CD8-positive, alpha-beta memory T cell (primary cell): ENCODE measurements at regions not wholly inside any gene's neighbourhood (a gene's known extent, or its start where the extent isn't known, plus 50 kb on each side); places are given as distances from the start of the nearest gene placed in this dataset.

Source experiments
- CTCF ChIA-PET: fragments of 350-600 bp; sonication (Branson Sonifier 250); formaldehyde crosslinking; loops from one replicate; lab custom pipeline; 2021; ENCODE audit warnings: antibody characterized with exemption; lab: Charles Lee
- POLR2A ChIA-PET: fragments of 350-600 bp; sonication (Branson Sonifier 250); formaldehyde crosslinking; loops from one replicate; lab custom pipeline; 2021; ENCODE audit warnings: antibody characterized with exemption; lab: Charles Lee
- DNase-seq, 5 donors: peaks; one replicate each; pipeline versions ENCODE4 v3.0.0 to v3.0.0-alpha.2; 2020 to 2022; ENCODE audit warnings: mixed read lengths in 1 of 5
- H3K27ac ChIP-seq: one replicate; pipeline ENCODE4 v1.7.0; 2013; ENCODE audit warnings: low read depth, mild to moderate bottlenecking, low read length, moderate library complexity
- H3K27me3 ChIP-seq: 2 replicates; pipeline ENCODE4 v1.7.0; 2013; ENCODE audit warnings: low read length, mild to moderate bottlenecking; ENCODE audit not compliant: insufficient read depth, poor library complexity, severe bottlenecking
- H3K36me3 ChIP-seq: 2 replicates; pipeline ENCODE4 v1.7.0; 2013; ENCODE audit warnings: mild to moderate bottlenecking, low read length, moderate library complexity; ENCODE audit not compliant: insufficient read depth
- H3K4me1 ChIP-seq: 2 replicates; pipeline ENCODE4 v1.7.0; 2013; ENCODE audit warnings: mild to moderate bottlenecking, low read length, moderate library complexity; ENCODE audit not compliant: insufficient read depth
- H3K4me3 ChIP-seq: 2 replicates; pipeline ENCODE4 v1.7.0; 2013; ENCODE audit warnings: mild to moderate bottlenecking, low read length
- H3K9me3 ChIP-seq: 2 replicates; pipeline ENCODE4 v1.7.0; 2013; ENCODE audit warnings: mild to moderate bottlenecking, low read length
- H3K27ac Mint-ChIP-seq, 8 donors: one replicate each; pipeline ENCODE4 v1.8.0; 2020 to 2021; ENCODE audit warnings: mixed read lengths in 8 of 8, mild to moderate bottlenecking in 6 of 8, inconsistent platforms in 3 of 8, moderate library complexity in 3 of 8
- H3K27me3 Mint-ChIP-seq, 2 donors: one replicate each; pipeline ENCODE4 v1.8.0; 2020 to 2021; ENCODE audit warnings: mixed read lengths in 2 of 2, mild to moderate bottlenecking in 1 of 2, moderate library complexity in 1 of 2
- H3K36me3 Mint-ChIP-seq, 3 donors: one replicate each; pipeline ENCODE4 v1.8.0; 2020 to 2021; ENCODE audit warnings: mixed read lengths in 3 of 3, inconsistent platforms in 1 of 3, mild to moderate bottlenecking in 1 of 3
- H3K4me1 Mint-ChIP-seq, 3 donors: one replicate each; pipeline ENCODE4 v1.8.0; 2020 to 2021; ENCODE audit warnings: mixed read lengths in 3 of 3, inconsistent platforms in 1 of 3, mild to moderate bottlenecking in 1 of 3
- H3K4me3 Mint-ChIP-seq, 7 donors: one replicate each; pipeline ENCODE4 v1.8.0; 2020 to 2021; ENCODE audit warnings: mixed read lengths in 7 of 7, mild to moderate bottlenecking in 6 of 7, moderate library complexity in 4 of 7, inconsistent platforms in 2 of 7
- H3K9me3 Mint-ChIP-seq, 5 donors: one replicate each; pipeline ENCODE4 v1.8.0; 2020 to 2022; ENCODE audit warnings: mixed read lengths in 5 of 5, mild to moderate bottlenecking in 3 of 5, moderate library complexity in 2 of 5, inconsistent platforms in 1 of 5

DNA sequence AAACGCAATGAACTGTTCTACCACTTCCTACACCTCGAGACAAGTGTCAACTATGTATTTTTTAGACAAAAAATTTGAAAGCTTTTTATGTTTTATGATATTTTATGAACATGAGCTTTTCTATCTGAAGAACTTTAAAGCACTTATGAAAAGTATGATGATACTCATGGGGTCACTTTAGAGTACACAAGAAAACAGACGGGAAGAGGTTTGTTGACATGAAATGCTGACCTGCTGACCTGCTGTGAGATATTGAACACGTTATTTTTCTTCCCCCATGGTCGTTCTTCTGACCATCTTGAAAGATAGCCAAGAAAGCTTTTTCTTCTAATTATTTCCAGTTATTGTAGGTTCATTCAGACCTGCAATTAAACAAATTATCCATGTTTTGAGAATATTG lies 63.1 kb downstream of the PLEKHG1 start:
- Mint-ChIP-seq H3K9me3 (no peaks in the 10 kb centered on the region), H3K4me1 (peaks cover 3 to 16% (median 8%) of the 10 kb centered on the region in 3 donors), H3K27me3 (no peaks in the 10 kb centered on the region), H3K36me3 (no peaks in the 10 kb centered on the region), H3K4me3 (no peak overlapping the region), H3K27ac (no peak overlapping the region)
- Histone ChIP-seq H3K4me3 (no peak overlapping the region), H3K4me1 (no peaks in the 10 kb centered on the region), H3K36me3 (no peaks in the 10 kb centered on the region), H3K27me3 (no peaks in the 10 kb centered on the region), H3K27ac (no peak overlapping the region), H3K9me3 (no peaks in the 10 kb centered on the region)
- POLR2A ChIA-PET = no interaction called here
- CTCF ChIA-PET = no interaction called here
- no peak for DNase-seq

DNA sequence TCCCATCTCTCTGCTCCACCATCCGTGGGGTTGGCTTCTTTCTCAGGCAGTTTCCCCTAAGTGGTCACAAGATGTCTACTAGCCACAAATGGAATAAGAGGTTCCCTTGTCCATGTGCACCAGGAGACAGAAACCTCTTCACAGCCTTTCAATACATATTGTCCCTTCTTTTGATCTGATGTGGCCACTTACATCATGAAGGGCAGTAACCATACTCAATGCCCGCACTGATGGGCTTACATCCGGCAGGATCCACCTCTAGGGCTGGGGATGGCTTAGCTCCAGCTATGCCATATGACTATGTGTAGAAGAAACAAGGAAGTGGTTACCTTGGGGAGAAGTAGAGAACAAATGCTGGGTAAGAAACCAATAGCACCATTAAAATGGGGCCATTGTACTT lies 64.4 kb downstream of the PLEKHG1 start:
- CTCF ChIA-PET = no interaction called here
- Mint-ChIP-seq H3K9me3 (no peaks in the 10 kb centered on the region), H3K4me1 (peaks cover 3 to 27% (median 15%) of the 10 kb centered on the region in 3 donors), H3K27ac (no peak overlapping the region), H3K36me3 (no peaks in the 10 kb centered on the region), H3K4me3 (no peak overlapping the region), H3K27me3 (no peaks in the 10 kb centered on the region)
- DNase-seq = no peak
- POLR2A ChIA-PET = no interaction called here
- no peaks in the 10 kb centered on the region for H3K4me1 ChIP-seq
- no peaks in the 10 kb centered on the region for H3K36me3 ChIP-seq
- H3K4me3 ChIP-seq = no peak overlapping the region
- H3K27me3 ChIP-seq = no peaks in the 10 kb centered on the region
- H3K9me3 ChIP-seq = no peaks in the 10 kb centered on the region
- H3K27ac ChIP-seq = no peak overlapping the region

DNA sequence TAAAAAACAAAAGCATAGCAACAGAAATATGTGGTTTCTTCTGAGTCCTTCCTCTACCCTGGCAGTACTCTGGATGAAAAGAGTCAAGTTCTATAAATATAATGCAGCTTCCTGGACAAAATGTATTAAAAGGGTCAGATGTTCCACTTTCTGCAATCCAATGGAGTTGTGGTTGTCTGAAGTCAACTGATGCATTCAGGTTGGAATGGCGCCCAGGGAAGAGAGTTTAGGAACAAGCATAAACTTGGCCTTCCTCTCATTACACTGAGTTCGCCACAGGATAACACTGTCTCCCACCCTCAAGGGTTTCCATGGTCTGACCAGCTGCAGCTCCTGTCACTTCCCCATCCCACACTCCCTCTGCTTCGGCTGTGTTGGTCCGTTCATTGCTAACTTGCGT lies 66.4 kb downstream of the PLEKHG1 start:
- H3K4me3 ChIP-seq = no peak overlapping the region
- ChIA-PET CTCF (interaction anchor here (1.5 kb wide), 1 partner anchor 20 kb away, joined by 3 read pairs; no protein-coding TSS in a partner anchor), POLR2A (no interaction called here)
- Mint-ChIP-seq H3K9me3 (no peaks in the 10 kb centered on the region), H3K27me3 (no peaks in the 10 kb centered on the region), H3K4me1 (peaks cover 3 to 27% (median 15%) of the 10 kb centered on the region in 3 donors), H3K27ac (no peak overlapping the region), H3K4me3 (no peak overlapping the region), H3K36me3 (no peaks in the 10 kb centered on the region)
- H3K36me3 ChIP-seq = no peaks in the 10 kb centered on the region
- H3K9me3 ChIP-seq = no peaks in the 10 kb centered on the region
- no peak for DNase-seq
- H3K27ac ChIP-seq = no peak overlapping the region
- H3K4me1 ChIP-seq = no peaks in the 10 kb centered on the region
- no peaks in the 10 kb centered on the region for H3K27me3 ChIP-seq

DNA sequence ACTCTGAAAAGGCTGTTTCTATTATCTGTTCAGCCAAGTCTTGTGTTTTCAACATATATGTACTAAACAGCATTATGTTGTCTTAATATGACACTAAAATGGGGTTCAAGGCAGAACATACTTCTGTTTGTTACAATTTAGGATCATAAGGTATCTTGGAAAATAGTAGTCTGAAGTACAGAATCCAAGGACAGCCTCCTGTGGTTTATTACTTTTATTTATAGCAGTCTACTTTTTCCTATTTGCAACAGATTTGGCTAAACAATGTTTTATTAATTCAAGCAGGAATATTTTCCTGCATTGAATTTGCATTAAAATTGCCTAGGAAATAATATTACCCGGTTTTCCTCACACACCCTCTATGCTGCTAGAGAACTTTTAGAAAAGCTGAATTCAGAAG lies 67.7 kb downstream of the PLEKHG1 start:
- no peak for DNase-seq
- Histone ChIP-seq H3K4me1 (no peaks in the 10 kb centered on the region), H3K27me3 (no peaks in the 10 kb centered on the region), H3K27ac (no peak overlapping the region), H3K9me3 (no peaks in the 10 kb centered on the region), H3K36me3 (no peaks in the 10 kb centered on the region), H3K4me3 (no peak overlapping the region)
- Mint-ChIP-seq H3K9me3 (no peaks in the 10 kb centered on the region), H3K36me3 (no peaks in the 10 kb centered on the region), H3K4me3 (peak overlapping the region in 1 of 7 donors; percentile 75), H3K27ac (peak overlapping the region in 2 of 8 donors; percentile 3 to 54), H3K27me3 (no peaks in the 10 kb centered on the region), H3K4me1 (peaks cover 3 to 27% (median 15%) of the 10 kb centered on the region in 3 donors)
- ChIA-PET POLR2A (no interaction called here), CTCF (interaction anchor here (1.5 kb wide), 1 partner anchor 19 kb away, joined by 3 read pairs; no protein-coding TSS in a partner anchor)

DNA sequence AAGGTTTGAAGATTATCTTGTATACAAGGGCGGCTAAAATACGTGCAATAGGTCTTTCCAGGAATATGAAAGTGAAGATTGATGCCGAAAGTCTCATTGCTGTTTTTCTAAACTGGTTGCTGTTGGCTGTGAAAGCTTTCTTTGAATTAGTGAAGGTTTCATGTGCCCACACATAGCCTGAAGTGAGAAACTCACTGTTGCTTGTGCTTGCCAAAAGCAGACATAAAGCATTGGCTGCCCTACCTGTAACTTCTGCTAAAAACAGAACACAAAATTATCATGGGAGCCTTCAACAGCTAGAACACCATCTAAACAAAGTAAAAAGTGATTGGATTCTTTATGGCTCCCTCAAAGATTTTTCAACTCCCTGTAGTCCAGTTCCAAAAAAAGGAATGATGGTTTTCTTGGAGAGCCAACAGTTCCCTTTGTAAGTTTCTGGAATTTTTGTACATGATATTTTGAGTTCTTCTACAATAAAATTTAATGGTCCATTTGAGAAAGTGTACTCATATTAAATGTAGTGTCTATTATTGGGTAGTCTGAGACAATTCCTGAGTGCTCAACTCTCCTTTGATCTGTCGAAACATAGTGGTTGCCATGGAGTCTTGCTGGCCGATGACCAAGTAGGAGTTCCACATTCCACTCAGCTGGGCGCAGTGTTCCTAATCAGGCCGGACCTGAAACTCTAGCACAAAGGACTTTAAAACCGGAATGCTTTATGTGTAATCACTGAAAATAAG lies 68.5 kb downstream of the PLEKHG1 start:
- no peaks in the 10 kb centered on the region for H3K9me3 Mint-ChIP-seq
- H3K36me3 ChIP-seq = no peaks in the 10 kb centered on the region
- ChIA-PET POLR2A (no interaction called here), CTCF (no interaction called here)
- H3K4me1 Mint-ChIP-seq = peaks cover 3 to 27% (median 15%) of the 10 kb centered on the region in 3 donors
- H3K9me3 ChIP-seq = no peaks in the 10 kb centered on the region
- H3K27ac ChIP-seq = no peak overlapping the region
- H3K27ac Mint-ChIP-seq = peak overlapping the region in 2 of 8 donors; percentile 5 to 54
- no peaks in the 10 kb centered on the region for H3K27me3 ChIP-seq
- no peaks in the 10 kb centered on the region for H3K27me3 Mint-ChIP-seq
- H3K36me3 Mint-ChIP-seq = no peaks in the 10 kb centered on the region
- peak overlapping the region in 2 of 7 donors; percentile 18 to 75 for H3K4me3 Mint-ChIP-seq
- no peak overlapping the region for H3K4me3 ChIP-seq
- no peak for DNase-seq
- H3K4me1 ChIP-seq = no peaks in the 10 kb centered on the region

DNA sequence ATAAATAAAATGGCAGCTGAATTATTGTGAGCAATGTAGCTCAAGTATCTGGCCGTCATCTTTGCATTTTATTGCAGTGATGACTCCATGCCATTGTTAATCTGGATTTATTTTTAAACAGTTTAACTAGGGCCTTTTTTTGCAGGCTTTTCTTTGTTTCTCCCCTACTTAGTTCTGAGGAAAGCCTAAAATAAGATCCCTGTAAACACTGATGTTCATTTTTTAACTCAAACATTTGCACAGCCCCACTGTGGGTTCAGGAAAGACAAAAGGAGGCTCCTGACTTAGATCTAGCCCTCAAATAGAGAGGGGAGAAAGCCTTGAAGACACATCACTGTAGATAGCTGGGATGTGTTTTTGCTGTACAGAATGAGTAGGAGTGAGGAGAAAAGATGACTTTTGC lies 69.2 kb downstream of the PLEKHG1 start:
- Histone ChIP-seq H3K9me3 (no peaks in the 10 kb centered on the region), H3K27me3 (no peaks in the 10 kb centered on the region), H3K27ac (no peak overlapping the region), H3K4me1 (no peaks in the 10 kb centered on the region), H3K36me3 (no peaks in the 10 kb centered on the region), H3K4me3 (no peak overlapping the region)
- ChIA-PET CTCF (no interaction called here), POLR2A (no interaction called here)
- Mint-ChIP-seq H3K27me3 (no peaks in the 10 kb centered on the region), H3K4me3 (no peak overlapping the region), H3K27ac (no peak overlapping the region), H3K36me3 (no peaks in the 10 kb centered on the region), H3K9me3 (no peaks in the 10 kb centered on the region), H3K4me1 (peaks cover 3 to 29% (median 15%) of the 10 kb centered on the region in 3 donors)
- no peak for DNase-seq

DNA sequence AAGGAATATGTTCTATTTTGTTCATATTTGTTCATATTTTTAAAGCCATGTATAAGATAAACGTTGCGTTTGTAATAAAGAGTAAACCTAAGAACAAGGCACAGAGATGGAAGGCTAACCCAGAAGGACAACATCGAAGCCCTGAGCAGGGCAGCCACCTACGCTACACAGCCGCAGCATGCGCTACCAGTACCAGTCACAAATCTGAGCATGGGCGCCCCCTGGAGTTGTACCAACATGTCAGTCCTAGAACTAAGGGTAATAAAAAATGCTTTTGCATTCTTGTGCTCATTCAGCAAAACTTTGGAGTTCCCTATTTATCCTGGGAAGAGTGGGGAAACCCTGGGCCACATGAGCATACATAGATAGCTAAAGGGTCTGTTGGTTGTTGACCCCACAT lies 70.6 kb downstream of the PLEKHG1 start:
- H3K4me1 ChIP-seq = no peaks in the 10 kb centered on the region
- no peaks in the 10 kb centered on the region for H3K9me3 ChIP-seq
- CTCF ChIA-PET = no interaction called here
- H3K4me3 Mint-ChIP-seq = no peak overlapping the region
- no peak for DNase-seq
- peaks cover 3 to 33% (median 16%) of the 10 kb centered on the region in 3 donors for H3K4me1 Mint-ChIP-seq
- POLR2A ChIA-PET = no interaction called here
- H3K4me3 ChIP-seq = no peak overlapping the region
- H3K27ac Mint-ChIP-seq = no peak overlapping the region
- no peaks in the 10 kb centered on the region for H3K27me3 ChIP-seq
- H3K36me3 ChIP-seq = no peaks in the 10 kb centered on the region
- H3K9me3 Mint-ChIP-seq = no peaks in the 10 kb centered on the region
- H3K36me3 Mint-ChIP-seq = no peaks in the 10 kb centered on the region
- H3K27me3 Mint-ChIP-seq = no peaks in the 10 kb centered on the region
- H3K27ac ChIP-seq = no peak overlapping the region

DNA sequence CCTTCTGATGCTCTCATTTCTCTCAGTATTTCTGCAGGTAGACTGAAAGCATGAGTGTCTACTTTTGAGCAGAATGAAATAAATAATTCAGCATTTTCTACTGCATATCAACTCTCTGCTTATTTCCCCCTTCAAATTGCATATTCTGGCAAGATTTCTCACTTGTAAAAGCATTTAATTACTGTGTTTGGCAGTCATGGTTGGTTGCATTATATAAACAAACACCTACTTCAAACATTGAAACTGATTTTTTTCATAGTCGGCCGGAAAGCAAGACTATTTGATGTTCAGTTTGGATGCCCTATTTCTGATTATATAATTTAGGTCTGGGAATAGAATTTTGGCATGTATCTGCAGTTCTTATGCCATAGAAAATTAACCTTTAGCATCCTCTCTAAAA lies 73.1 kb downstream of the PLEKHG1 start:
- no peaks in the 10 kb centered on the region for H3K9me3 Mint-ChIP-seq
- Histone ChIP-seq H3K27me3 (no peaks in the 10 kb centered on the region), H3K4me3 (no peak overlapping the region), H3K4me1 (no peaks in the 10 kb centered on the region), H3K9me3 (no peaks in the 10 kb centered on the region), H3K36me3 (no peaks in the 10 kb centered on the region), H3K27ac (no peak overlapping the region)
- H3K27ac Mint-ChIP-seq = no peak overlapping the region
- H3K27me3 Mint-ChIP-seq = no peaks in the 10 kb centered on the region
- peaks cover under 1 to 17% (median 13%) of the 10 kb centered on the region in 3 donors for H3K4me1 Mint-ChIP-seq
- peaks cover 0 to 5% (median 0%) of the 10 kb centered on the region in 3 donors for H3K36me3 Mint-ChIP-seq
- DNase-seq = no peak
- ChIA-PET CTCF (no interaction called here), POLR2A (no interaction called here)
- H3K4me3 Mint-ChIP-seq = no peak overlapping the region
